ENCODE measurements at regions not wholly inside any gene's neighbourhood (a gene's known extent, or its start where the extent isn't known, plus 50 kb on each side); places are given as distances from the start of the nearest gene placed in this dataset.

DNA sequence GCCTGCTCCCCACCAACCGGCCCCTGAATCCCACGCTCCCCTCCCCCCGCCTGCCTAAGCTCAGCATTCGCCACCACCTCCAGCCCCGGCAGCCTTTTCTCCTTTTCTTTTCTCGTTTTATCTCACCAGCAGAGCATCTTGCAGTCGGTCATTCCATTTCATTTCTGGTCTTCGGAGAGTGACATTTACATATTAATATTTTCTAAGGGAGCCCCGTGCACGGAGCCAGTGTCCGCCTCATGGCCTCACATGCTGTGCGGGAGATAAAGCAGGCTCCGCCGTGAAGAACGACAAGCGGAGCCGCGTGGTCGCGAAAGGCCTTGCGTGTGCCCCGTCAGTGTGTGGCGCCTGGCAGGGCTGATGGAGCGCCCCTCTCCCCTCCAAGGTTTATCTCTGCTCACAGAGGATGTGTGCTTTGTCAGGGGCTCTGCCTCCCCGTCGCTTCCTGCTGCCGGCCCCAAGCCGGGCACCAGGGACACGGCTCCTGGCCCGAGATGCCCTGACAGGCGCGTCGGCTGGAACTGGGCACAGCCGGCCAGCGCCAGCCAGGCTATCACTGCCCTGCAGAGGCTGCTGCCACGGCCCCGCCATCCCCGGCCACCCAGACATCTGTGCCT lies 95.5 kb upstream of the GSE1 start:
- TF ChIP-seq, protein P1, sequence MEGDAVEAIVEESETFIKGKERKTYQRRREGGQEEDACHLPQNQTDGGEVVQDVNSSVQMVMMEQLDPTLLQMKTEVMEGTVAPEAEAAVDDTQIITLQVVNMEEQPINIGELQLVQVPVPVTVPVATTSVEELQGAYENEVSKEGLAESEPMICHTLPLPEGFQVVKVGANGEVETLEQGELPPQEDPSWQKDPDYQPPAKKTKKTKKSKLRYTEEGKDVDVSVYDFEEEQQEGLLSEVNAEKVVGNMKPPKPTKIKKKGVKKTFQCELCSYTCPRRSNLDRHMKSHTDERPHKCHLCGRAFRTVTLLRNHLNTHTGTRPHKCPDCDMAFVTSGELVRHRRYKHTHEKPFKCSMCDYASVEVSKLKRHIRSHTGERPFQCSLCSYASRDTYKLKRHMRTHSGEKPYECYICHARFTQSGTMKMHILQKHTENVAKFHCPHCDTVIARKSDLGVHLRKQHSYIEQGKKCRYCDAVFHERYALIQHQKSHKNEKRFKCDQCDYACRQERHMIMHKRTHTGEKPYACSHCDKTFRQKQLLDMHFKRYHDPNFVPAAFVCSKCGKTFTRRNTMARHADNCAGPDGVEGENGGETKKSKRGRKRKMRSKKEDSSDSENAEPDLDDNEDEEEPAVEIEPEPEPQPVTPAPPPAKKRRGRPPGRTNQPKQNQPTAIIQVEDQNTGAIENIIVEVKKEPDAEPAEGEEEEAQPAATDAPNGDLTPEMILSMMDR (IDR thresholded peaks at IDR 0.05; ENCODE audit: insufficient read depth, low read depth, low read length) = no peak
- TF ChIP-seq EZH2 (IDR thresholded peaks at IDR 0.05; ENCODE audit: insufficient read depth, low read length) = no peak
